PC-9 (cell line): ENCODE measurements at regions not wholly inside any gene's neighbourhood (a gene's known extent, or its start where the extent isn't known, plus 50 kb on each side); places are given as distances from the start of the nearest gene placed in this dataset.
"Not testable (repeated sequence)": the region's sequence is repeated elsewhere in the genome, so short reads cannot be mapped to it uniquely, and the experiment has no call there.

ENCODE experiments used
- BruUV-seq: library from RNA; stranded (reverse); fragments of 400-500 nt; replicated peaks from 2 replicates; lab custom pipeline; 2021; lab: Mats Ljungman, UMichigan
- CTCF ChIA-PET: fragments of 300-600 bp; sonication (Branson Sonifier 250); formaldehyde crosslinking; loops from one replicate; lab custom pipeline; 2022; ENCODE audit warnings: antibody characterized with exemption; lab: Charles Lee
- POLR2A ChIA-PET: fragments of 300-600 bp; sonication (Branson Sonifier 250); formaldehyde crosslinking; loops from one replicate; lab custom pipeline; 2022; ENCODE audit warnings: antibody characterized with exemption; ENCODE audit not compliant: unreplicated experiment; lab: Charles Lee
- DNase-seq, 2 experiments: peaks; one replicate each; pipeline versions ENCODE4 v3.0.0 to v3.0.0-alpha.2; 2015 to 2022; ENCODE audit warnings: mixed read lengths in 1 of 2
- H2AFZ ChIP-seq: fragments of 200-600 bp; sonication (generic); 2 replicates; pipeline ENCODE4 v1.8.1; 2017; ENCODE audit warnings: antibody characterized with exemption
- H3F3A ChIP-seq: fragments of 200-600 bp; sonication (generic); 2 replicates; pipeline ENCODE4 v1.8.1; 2017; ENCODE audit warnings: antibody characterized with exemption, mild to moderate bottlenecking, low read depth; ENCODE audit not compliant: insufficient read depth
- H3K27ac ChIP-seq: fragments of 200-600 bp; sonication (generic); 2 replicates; pipeline ENCODE4 v1.6.1; 2016; ENCODE audit warnings: mixed run types
- H3K27me3 ChIP-seq: fragments of 200-600 bp; sonication (generic); 2 replicates; pipeline ENCODE4 v1.6.1; 2016; ENCODE audit warnings: low read depth, mixed run types; ENCODE audit not compliant: insufficient read depth
- H3K36me3 ChIP-seq: fragments of 200-600 bp; sonication (generic); 2 replicates; pipeline ENCODE4 v1.6.1; 2016; ENCODE audit warnings: low read depth, mixed run types
- H3K4me1 ChIP-seq: fragments of 200-600 bp; sonication (generic); replicated peaks from 2 replicates; pipeline ENCODE4 v1.6.1; 2016; ENCODE audit warnings: mixed run types; ENCODE audit not compliant: insufficient read depth
- H3K4me2 ChIP-seq: fragments of 200-600 bp; sonication (generic); 2 replicates; pipeline ENCODE4 v1.6.1; 2017; ENCODE audit warnings: mixed run types
- H3K4me3 ChIP-seq: fragments of 200-600 bp; sonication (generic); 2 replicates; pipeline ENCODE4 v1.6.1; 2016; ENCODE audit warnings: mixed run types
- H3K79me2 ChIP-seq: fragments of 200-600 bp; sonication (generic); 2 replicates; pipeline ENCODE4 v1.6.1; 2017; ENCODE audit warnings: low read depth, mixed run types
- H3K9me2 ChIP-seq: fragments of 200-600 bp; sonication (generic); 2 replicates; pipeline ENCODE4 v1.8.1; 2017; ENCODE audit warnings: mild to moderate bottlenecking; ENCODE audit not compliant: insufficient read depth
- H3K9me3 ChIP-seq: fragments of 200-600 bp; sonication (generic); 2 replicates; pipeline ENCODE4 v1.8.1; 2016; ENCODE audit warnings: low read depth; ENCODE audit not compliant: insufficient read depth
- H4K20me1 ChIP-seq: fragments of 200-600 bp; sonication (generic); 2 replicates; pipeline ENCODE4 v1.8.1; 2017; ENCODE audit not compliant: insufficient read depth
- CTCF ChIP-seq: fragments of 200-600 bp; sonication (generic); conservative IDR thresholded peaks from 2 replicates; pipeline ENCODE4 v1.6.1; 2017; ENCODE audit warnings: mixed run types, antibody characterized with exemption, mild to moderate bottlenecking, moderate library complexity
- EZH2 ChIP-seq: fragments of 200-600 bp; sonication (generic); IDR thresholded peaks from 2 replicates; pipeline ENCODE4 v1.8.0; 2017; ENCODE audit warnings: antibody characterized with exemption, low read depth
- intact Hi-C: fragments of 100-400 bp; cut with micrococcal nuclease; formaldehyde crosslinking; loops from one replicate; pipeline ENCODE4 v1.10.0; 2022; ENCODE audit not compliant: unreplicated experiment

GRCh38 chr6:103505155-103505518, 1354.6 kb downstream of the HACE1 start:
- Histone ChIP-seq H3K79me2 (no peaks in the 10 kb centered on the region), H2AFZ (no peak overlapping the region), H3K4me3 (no peak overlapping the region), H3K9me3 (no peaks in the 10 kb centered on the region), H3K27me3 (no peaks in the 10 kb centered on the region), H3K9me2 (no peaks in the 10 kb centered on the region; the same call in 1 of the 2 replicates), H3K4me2 (no peak overlapping the region), H3K27ac (no peak overlapping the region), H3K4me1 (no peaks in the 10 kb centered on the region), H4K20me1 (no peaks in the 10 kb centered on the region), H3F3A (no peaks in the 10 kb centered on the region), H3K36me3 (no peaks in the 10 kb centered on the region)
- ChIA-PET CTCF (no interaction called here), POLR2A (no interaction called here)
- intact Hi-C loops: no loop called here
- no peak for DNase-seq
- no TSS peak for BruUV-seq
- TF ChIP-seq EZH2: no peak
- TF ChIP-seq CTCF: no peak

- H3K27ac ChIP-seq: no peak overlapping the region
- no peaks in the 10 kb centered on the region for H3K27me3 ChIP-seq
- no peaks in the 10 kb centered on the region for H3K9me3 ChIP-seq
- H3K36me3 ChIP-seq: no peaks in the 10 kb centered on the region
- no peak for DNase-seq
- TF ChIP-seq EZH2 (no peak), CTCF (no peak)
- H3K4me1 ChIP-seq: no peaks in the 10 kb centered on the region
- H2AFZ ChIP-seq: no peak overlapping the region
- no peaks in the 10 kb centered on the region for H3K79me2 ChIP-seq
- no peaks in the 10 kb centered on the region; the same call in 1 of the 2 replicates for H3K9me2 ChIP-seq
- no TSS peak for BruUV-seq
- H3K4me2 ChIP-seq: no peak overlapping the region
- no peaks in the 10 kb centered on the region for H4K20me1 ChIP-seq
- intact Hi-C loops: no loop called here
- no peak overlapping the region for H3K4me3 ChIP-seq
- ChIA-PET POLR2A (no interaction called here), CTCF (no interaction called here)
- H3F3A ChIP-seq: no peaks in the 10 kb centered on the region
Measured at GRCh38 chr6:103504501-103505154, 1355.1 kb downstream of the HACE1 start.

GRCh38 chr6:103496588-103496987, 1363.1 kb downstream of the HACE1 start:
- H3K79me2 ChIP-seq, POLR2A ChIA-PET, BruUV-seq, H3K9me2 ChIP-seq, H3K4me1 ChIP-seq, DNase-seq, H3K27ac ChIP-seq, H3F3A ChIP-seq, H3K27me3 ChIP-seq, H3K4me3 ChIP-seq, H2AFZ ChIP-seq, H3K9me3 ChIP-seq, H3K36me3 ChIP-seq, CTCF ChIA-PET, intact Hi-C loops, H3K4me2 ChIP-seq, H4K20me1 ChIP-seq: not testable (repeated sequence)

GRCh38 chr6:103456652-103457051, 1403.1 kb downstream of the HACE1 start:
- DNase-seq: no peak
- H2AFZ ChIP-seq: no peak overlapping the region
- no peaks in the 10 kb centered on the region for H3K27me3 ChIP-seq
- H3F3A ChIP-seq: no peaks in the 10 kb centered on the region
- H3K4me1 ChIP-seq: no peaks in the 10 kb centered on the region
- no peak overlapping the region for H3K27ac ChIP-seq
- TF ChIP-seq EZH2: no peak
- ChIA-PET POLR2A (no interaction called here), CTCF (no interaction called here)
- BruUV-seq: no TSS peak
- no peaks in the 10 kb centered on the region for H3K79me2 ChIP-seq
- no peaks in the 10 kb centered on the region for H3K36me3 ChIP-seq
- H3K9me2 ChIP-seq: no peaks in the 10 kb centered on the region
- H4K20me1 ChIP-seq: no peaks in the 10 kb centered on the region
- no peaks in the 10 kb centered on the region for H3K9me3 ChIP-seq
- intact Hi-C loops: no loop called here
- H3K4me2 ChIP-seq: no peak overlapping the region
- no peak overlapping the region for H3K4me3 ChIP-seq
